Neural progenitor cell (in vitro differentiated cells): ENCODE measurements at regions not wholly inside any gene's neighbourhood (a gene's known extent, or its start where the extent isn't known, plus 50 kb on each side); places are given as distances from the start of the nearest gene placed in this dataset.
"Not testable (repeated sequence)": the region's sequence is repeated elsewhere in the genome, so short reads cannot be mapped to it uniquely, and the experiment has no call there.

Experiments
- DNase-seq: peaks from one replicate; pipeline ENCODE4 v3.0.0-alpha.2; 2016; ENCODE audit warnings: low spot score
- H2AFZ ChIP-seq: fragments of 200-600 bp; sonication (generic); replicated peaks from 2 replicates; pipeline ENCODE4 v1.6.1; 2016; ENCODE audit warnings: antibody characterized with exemption
- H3F3A ChIP-seq: fragments of 200-600 bp; sonication (generic); 2 replicates; pipeline ENCODE4 v1.6.1; 2016; ENCODE audit warnings: antibody characterized with exemption, low read depth
- H3K27ac ChIP-seq: fragments of 200-600 bp; sonication (generic); 2 replicates; pipeline ENCODE4 v1.5.1; 2016; ENCODE audit warnings: mild to moderate bottlenecking
- H3K27me3 ChIP-seq: fragments of 200-600 bp; sonication (generic); 2 replicates; pipeline ENCODE4 v1.6.1; 2016; ENCODE audit warnings: mild to moderate bottlenecking, moderate library complexity
- H3K36me3 ChIP-seq: fragments of 200-600 bp; sonication (generic); 2 replicates; pipeline ENCODE4 v1.5.1; 2016
- H3K4me1 ChIP-seq: fragments of 200-600 bp; sonication (generic); 2 replicates; pipeline ENCODE4 v1.6.1; 2016; ENCODE audit warnings: mixed run types
- H3K4me2 ChIP-seq: fragments of 200-600 bp; sonication (generic); 2 replicates; pipeline ENCODE4 v1.6.1; 2016
- H3K4me3 ChIP-seq: fragments of 200-600 bp; sonication (generic); 2 replicates; pipeline ENCODE4 v1.5.1; 2016
- H3K79me2 ChIP-seq: fragments of 200-600 bp; sonication (generic); 2 replicates; pipeline ENCODE4 v1.6.1; 2016; ENCODE audit warnings: low read depth
- H3K9ac ChIP-seq: fragments of 200-600 bp; sonication (generic); 2 replicates; pipeline ENCODE4 v1.6.1; 2016
- H3K9me3 ChIP-seq: fragments of 200-600 bp; sonication (generic); 2 replicates; pipeline ENCODE4 v1.5.1; 2016; ENCODE audit warnings: low read depth
- H4K20me1 ChIP-seq: fragments of 200-600 bp; sonication (generic); 2 replicates; pipeline ENCODE4 v1.6.1; 2016; ENCODE audit warnings: low read depth
- H3K27ac Mint-ChIP-seq: 3 replicates; pipeline ENCODE4 v1.8.0; 2021; ENCODE audit warnings: mixed read lengths
- H3K27me3 Mint-ChIP-seq: 2 replicates; pipeline ENCODE4 v1.8.0; 2022; ENCODE audit warnings: low read depth, mild to moderate bottlenecking, inconsistent platforms, moderate library complexity, mixed read lengths; ENCODE audit not compliant: insufficient read depth
- H3K36me3 Mint-ChIP-seq: 3 replicates; pipeline ENCODE4 v1.8.0; 2021; ENCODE audit warnings: mixed read lengths
- H3K4me1 Mint-ChIP-seq: 3 replicates; pipeline ENCODE4 v1.8.0; 2021; ENCODE audit warnings: mixed read lengths
- H3K4me3 Mint-ChIP-seq: 3 replicates; pipeline ENCODE4 v1.8.0; 2021; ENCODE audit warnings: mild to moderate bottlenecking, moderate library complexity, mixed read lengths
- H3K9me3 Mint-ChIP-seq: 3 replicates; pipeline ENCODE4 v1.8.0; 2020; ENCODE audit warnings: mixed read lengths
- EZH2 ChIP-seq: fragments of 200-600 bp; sonication (generic); IDR thresholded peaks from 2 replicates; pipeline ENCODE4 v1.6.1; 2017; ENCODE audit warnings: antibody characterized with exemption, mild to moderate bottlenecking, moderate library complexity
- EZH2phosphoT487 ChIP-seq: fragments of 200-600 bp; sonication (generic); IDR thresholded peaks from 2 replicates; pipeline ENCODE4 v1.6.1; 2017; ENCODE audit warnings: antibody characterized with exemption
- TF ChIP-seq, protein P1 (sequence below): fragments of 200-600 bp; sonication (generic); IDR thresholded peaks from 2 replicates; pipeline ENCODE4 v1.5.1; 2017; ENCODE audit warnings: antibody characterized with exemption, mild to moderate bottlenecking

DNA sequence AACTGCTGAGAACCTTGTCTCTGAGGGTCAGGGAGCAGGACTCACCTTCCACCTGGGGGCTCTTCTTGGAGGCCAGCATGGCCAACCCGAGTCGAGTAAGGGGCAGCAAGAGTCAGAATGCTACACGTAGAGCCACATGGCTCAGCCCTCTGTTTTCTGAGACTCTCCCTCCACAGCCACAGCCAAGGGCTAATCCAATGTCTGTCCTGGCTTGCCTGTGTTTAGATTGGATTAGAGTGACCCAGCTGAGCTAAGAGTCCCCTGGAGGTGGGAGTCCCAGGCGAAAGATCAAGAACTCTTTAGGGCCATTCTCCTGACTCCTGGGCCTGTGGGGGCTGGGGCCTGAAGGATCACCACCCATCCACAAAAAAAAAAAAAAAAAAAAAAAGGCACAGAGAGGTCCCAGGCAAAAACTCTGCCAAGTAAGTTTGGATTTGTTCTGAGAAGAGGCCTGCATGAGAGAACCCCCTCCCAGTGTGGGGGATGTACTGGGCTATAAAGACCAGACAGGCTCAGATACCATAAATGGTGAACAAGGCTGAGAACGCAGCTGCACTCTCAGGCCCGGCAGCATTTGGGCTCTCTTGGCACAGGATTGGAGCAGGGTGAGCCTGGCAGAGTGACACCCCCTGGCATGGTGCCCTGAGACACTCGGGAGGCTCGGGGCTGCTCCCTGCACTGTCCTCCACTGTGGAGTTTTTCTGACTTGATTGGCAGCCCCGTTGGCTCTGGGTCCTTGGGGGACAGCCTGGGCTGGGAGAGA, 88.0 kb upstream of the OSBPL11 start:
- no peaks in the 10 kb centered on the region for H3K79me2 ChIP-seq
- H3K4me1 ChIP-seq, result no peaks in the 10 kb centered on the region
- H2AFZ ChIP-seq, result no peak overlapping the region
- no peaks in the 10 kb centered on the region for H3F3A ChIP-seq
- no peak overlapping the region for H3K4me3 ChIP-seq
- no peaks in the 10 kb centered on the region for H3K36me3 Mint-ChIP-seq
- peaks cover 25% of the 10 kb centered on the region for H3K4me1 Mint-ChIP-seq
- no peak for DNase-seq
- no peaks in the 10 kb centered on the region for H3K36me3 ChIP-seq
- H4K20me1 ChIP-seq, result no peaks in the 10 kb centered on the region
- H3K9ac ChIP-seq, result no peak overlapping the region
- H3K9me3 Mint-ChIP-seq, result no peaks in the 10 kb centered on the region
- H3K27ac ChIP-seq, result no peak overlapping the region
- no peak overlapping the region for H3K4me2 ChIP-seq
- no peak overlapping the region for H3K4me3 Mint-ChIP-seq
- peak overlapping the region; percentile 42 for H3K27ac Mint-ChIP-seq
- peaks cover 13% of the 10 kb centered on the region for H3K27me3 Mint-ChIP-seq
- TF ChIP-seq EZH2, result no peak
- TF ChIP-seq EZH2phosphoT487, result no peak
- TF ChIP-seq, protein P1, sequence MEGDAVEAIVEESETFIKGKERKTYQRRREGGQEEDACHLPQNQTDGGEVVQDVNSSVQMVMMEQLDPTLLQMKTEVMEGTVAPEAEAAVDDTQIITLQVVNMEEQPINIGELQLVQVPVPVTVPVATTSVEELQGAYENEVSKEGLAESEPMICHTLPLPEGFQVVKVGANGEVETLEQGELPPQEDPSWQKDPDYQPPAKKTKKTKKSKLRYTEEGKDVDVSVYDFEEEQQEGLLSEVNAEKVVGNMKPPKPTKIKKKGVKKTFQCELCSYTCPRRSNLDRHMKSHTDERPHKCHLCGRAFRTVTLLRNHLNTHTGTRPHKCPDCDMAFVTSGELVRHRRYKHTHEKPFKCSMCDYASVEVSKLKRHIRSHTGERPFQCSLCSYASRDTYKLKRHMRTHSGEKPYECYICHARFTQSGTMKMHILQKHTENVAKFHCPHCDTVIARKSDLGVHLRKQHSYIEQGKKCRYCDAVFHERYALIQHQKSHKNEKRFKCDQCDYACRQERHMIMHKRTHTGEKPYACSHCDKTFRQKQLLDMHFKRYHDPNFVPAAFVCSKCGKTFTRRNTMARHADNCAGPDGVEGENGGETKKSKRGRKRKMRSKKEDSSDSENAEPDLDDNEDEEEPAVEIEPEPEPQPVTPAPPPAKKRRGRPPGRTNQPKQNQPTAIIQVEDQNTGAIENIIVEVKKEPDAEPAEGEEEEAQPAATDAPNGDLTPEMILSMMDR, result no peak
- no peaks in the 10 kb centered on the region for H3K27me3 ChIP-seq
- H3K9me3 ChIP-seq, result no peaks in the 10 kb centered on the region

DNA sequence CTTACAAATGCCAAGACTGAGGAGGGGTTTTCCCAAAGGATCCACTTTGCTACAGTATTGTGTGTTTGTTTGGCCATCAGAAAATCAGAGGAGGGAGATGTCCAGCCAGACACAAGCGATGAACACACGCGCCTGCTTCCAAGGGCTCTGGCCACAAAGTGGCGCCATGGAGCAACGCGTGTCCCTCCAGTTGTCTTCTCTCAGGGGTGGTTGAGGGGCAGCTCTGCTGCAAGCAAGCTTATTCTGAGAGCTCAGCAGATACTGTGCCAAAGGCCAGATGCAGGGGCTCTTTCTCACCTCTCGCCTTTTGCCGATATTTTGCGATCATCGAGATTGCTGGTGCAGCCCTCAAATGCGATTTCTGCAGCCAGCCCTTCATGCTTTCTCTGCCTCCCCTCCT, 88.9 kb upstream of the OSBPL11 start:
- H3K4me2 ChIP-seq, result no peak overlapping the region
- no peaks in the 10 kb centered on the region for H3K36me3 Mint-ChIP-seq
- peak; percentile 73 for DNase-seq
- H3K36me3 ChIP-seq, result no peaks in the 10 kb centered on the region
- H3K9me3 ChIP-seq, result no peaks in the 10 kb centered on the region
- H3K9ac ChIP-seq, result no peak overlapping the region
- H3K27ac Mint-ChIP-seq, result no peak overlapping the region
- H3K79me2 ChIP-seq, result no peaks in the 10 kb centered on the region
- no peaks in the 10 kb centered on the region for H3K4me1 ChIP-seq
- no peak overlapping the region for H3K4me3 ChIP-seq
- peaks cover 13% of the 10 kb centered on the region for H3K27me3 Mint-ChIP-seq
- peak overlapping the region; percentile 83 for H2AFZ ChIP-seq
- no peaks in the 10 kb centered on the region for H3F3A ChIP-seq
- H3K4me1 Mint-ChIP-seq, result peaks cover 25% of the 10 kb centered on the region
- no peaks in the 10 kb centered on the region for H4K20me1 ChIP-seq
- TF ChIP-seq EZH2 (no peak), EZH2phosphoT487 (no peak)
- TF ChIP-seq, protein P1, result peak; percentile 70
- H3K27me3 ChIP-seq, result no peaks in the 10 kb centered on the region
- H3K27ac ChIP-seq, result no peak overlapping the region
- no peak overlapping the region for H3K4me3 Mint-ChIP-seq
- no peaks in the 10 kb centered on the region for H3K9me3 Mint-ChIP-seq

DNA sequence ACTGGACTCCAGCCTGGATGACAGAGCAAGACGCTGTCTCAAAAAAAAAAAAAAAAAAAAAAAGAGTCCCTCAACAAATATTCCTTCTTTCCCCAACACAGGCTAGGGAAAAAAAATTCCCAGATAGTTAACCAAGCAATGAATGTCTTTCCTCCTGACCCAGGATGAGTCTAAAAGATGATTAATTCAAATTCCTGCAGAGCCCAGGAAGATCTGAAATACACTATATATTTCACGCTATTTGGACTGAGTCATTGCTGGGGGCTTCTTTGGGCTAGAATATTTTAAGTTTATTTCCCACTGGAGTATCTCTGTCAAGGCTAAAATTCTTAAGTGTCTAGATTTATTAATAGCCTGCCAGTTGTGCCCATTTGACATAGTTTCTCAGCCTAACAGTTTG, 90.4 kb upstream of the OSBPL11 start:
- H3K4me1 ChIP-seq, H3K79me2 ChIP-seq, H2AFZ ChIP-seq, H3K36me3 ChIP-seq, H4K20me1 ChIP-seq, H3F3A ChIP-seq, H3K9ac ChIP-seq, H3K27me3 ChIP-seq, H3K9me3 ChIP-seq, H3K9me3 Mint-ChIP-seq, H3K4me2 ChIP-seq, H3K27ac Mint-ChIP-seq, H3K4me3 Mint-ChIP-seq, DNase-seq, H3K4me3 ChIP-seq, H3K36me3 Mint-ChIP-seq, H3K27ac ChIP-seq: not testable (repeated sequence)
- peaks cover 25% of the 10 kb centered on the region for H3K4me1 Mint-ChIP-seq
- peaks cover 10% of the 10 kb centered on the region for H3K27me3 Mint-ChIP-seq

DNA sequence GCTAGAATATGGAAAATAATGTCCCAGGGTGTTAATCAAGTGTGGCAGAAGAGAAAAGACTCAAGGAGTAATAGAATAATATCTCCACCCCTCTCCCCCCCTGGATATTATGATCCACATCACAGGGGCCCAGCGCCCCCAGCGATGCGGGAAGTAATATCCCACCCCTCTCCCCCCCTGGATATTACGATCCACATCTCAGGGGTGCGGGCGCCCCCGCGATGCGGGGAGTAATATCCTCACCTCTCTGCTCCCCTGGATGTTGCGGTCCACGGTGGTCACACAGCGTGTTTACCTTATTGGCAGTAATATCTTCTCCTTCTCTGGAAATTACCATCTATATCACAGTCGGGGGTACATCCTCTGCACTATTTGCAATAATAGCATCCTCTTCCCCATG, 97.1 kb upstream of the OSBPL11 start:
- H3K27ac ChIP-seq, result no peak overlapping the region
- Mint-ChIP-seq H3K4me1 (peaks cover 10% of the 10 kb centered on the region), H3K4me3 (no peak overlapping the region)

More for the DNA sequence above, 97.1 kb upstream of the OSBPL11 start:
- Histone ChIP-seq H3K4me1 (no peaks in the 10 kb centered on the region), H3K79me2 (no peaks in the 10 kb centered on the region), H3K4me3 (no peak overlapping the region), H2AFZ (no peak overlapping the region), H3F3A (no peaks in the 10 kb centered on the region), H4K20me1 (no peaks in the 10 kb centered on the region), H3K9me3 (no peaks in the 10 kb centered on the region), H3K9ac (no peak overlapping the region), H3K4me2 (no peak overlapping the region), H3K36me3 (no peaks in the 10 kb centered on the region), H3K27me3 (no peaks in the 10 kb centered on the region)
- TF ChIP-seq EZH2 (no peak), EZH2phosphoT487 (no peak)
- TF ChIP-seq, protein P1, result no peak
- Mint-ChIP-seq H3K27me3 (peaks cover 5% of the 10 kb centered on the region), H3K27ac (no peak overlapping the region), H3K36me3 (no peaks in the 10 kb centered on the region), H3K9me3 (no peaks in the 10 kb centered on the region)
- no peak for DNase-seq
